ENCODE measurements at regions not wholly inside any gene's neighbourhood (a gene's known extent, or its start where the extent isn't known, plus 50 kb on each side); places are given as distances from the start of the nearest gene placed in this dataset.
A peak's percentile ranks its signal among the peaks of the same experiment; 100 is the strongest.
"Not testable (repeated sequence)": the region's sequence is repeated elsewhere in the genome, so short reads cannot be mapped to it uniquely, and the experiment has no call there.

DNA sequence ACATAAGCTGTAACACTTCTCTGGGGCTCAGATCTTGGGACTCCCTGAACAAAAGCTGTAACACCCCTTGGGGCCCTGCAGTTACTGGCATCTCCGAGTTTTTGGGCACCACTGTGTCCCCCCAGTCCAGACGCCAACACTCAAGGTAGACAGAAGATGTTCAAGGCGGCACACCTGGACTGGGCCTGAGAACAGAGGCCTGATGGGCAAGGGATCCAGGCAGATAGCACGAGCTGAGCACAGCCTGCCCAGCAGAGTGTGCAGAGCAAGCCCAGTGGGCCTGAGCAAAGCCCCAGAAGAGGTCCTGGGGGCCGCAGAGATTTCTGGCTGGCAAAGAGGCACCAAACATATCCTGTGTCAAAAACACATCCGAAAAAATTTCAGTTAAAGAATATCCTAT is 1163.3 kb upstream of the PRR20A start:
- Histone ChIP-seq H3K4me3 (ENCODE audit: low read depth in 1 of 3, low read length in 3 of 3) (peak overlapping the region in 1 of 3 donors; percentile 4), H3K27me3 (ENCODE audit: control insufficient read depth in 4 of 4, insufficient read depth in 4 of 4, low read length in 3 of 4) (no peaks in the 10 kb centered on the region), H3K27ac (ENCODE audit: low read depth in 1 of 2, low read length in 2 of 2) (no peak overlapping the region), H3K36me3 (ENCODE audit: control insufficient read depth in 4 of 4, insufficient read depth in 3 of 4, low read depth in 1 of 4, low read length in 3 of 4) (no peaks in the 10 kb centered on the region), H3K9me3 (ENCODE audit: control insufficient read depth in 4 of 4, low read length in 3 of 4) (peaks cover 7 to 12% (median 8%) of the 10 kb centered on the region in 4 donors), H3K9ac (ENCODE audit: low read depth in 1 of 2, low read length in 2 of 2) (no peak overlapping the region), H3K4me1 (ENCODE audit: control insufficient read depth in 4 of 4, insufficient read depth in 4 of 4, low read length in 3 of 4) (no peaks in the 10 kb centered on the region)
- 79% methylated on average over 6 of the region's 6 CpGs for WGBS
- TF ChIP-seq NR2F2 (IDR thresholded peaks at IDR 0.05): no peak
- no peak for TF ChIP-seq TAF1 (conservative IDR thresholded peaks at IDR 0.05)
- TF ChIP-seq FOXA1 (IDR thresholded peaks at IDR 0.05): no peak
- no peak for TF ChIP-seq FOXA2 (IDR thresholded peaks at IDR 0.05)
- TF ChIP-seq HNF4A (conservative IDR thresholded peaks at IDR 0.05): no peak
- TF ChIP-seq, protein P1, sequence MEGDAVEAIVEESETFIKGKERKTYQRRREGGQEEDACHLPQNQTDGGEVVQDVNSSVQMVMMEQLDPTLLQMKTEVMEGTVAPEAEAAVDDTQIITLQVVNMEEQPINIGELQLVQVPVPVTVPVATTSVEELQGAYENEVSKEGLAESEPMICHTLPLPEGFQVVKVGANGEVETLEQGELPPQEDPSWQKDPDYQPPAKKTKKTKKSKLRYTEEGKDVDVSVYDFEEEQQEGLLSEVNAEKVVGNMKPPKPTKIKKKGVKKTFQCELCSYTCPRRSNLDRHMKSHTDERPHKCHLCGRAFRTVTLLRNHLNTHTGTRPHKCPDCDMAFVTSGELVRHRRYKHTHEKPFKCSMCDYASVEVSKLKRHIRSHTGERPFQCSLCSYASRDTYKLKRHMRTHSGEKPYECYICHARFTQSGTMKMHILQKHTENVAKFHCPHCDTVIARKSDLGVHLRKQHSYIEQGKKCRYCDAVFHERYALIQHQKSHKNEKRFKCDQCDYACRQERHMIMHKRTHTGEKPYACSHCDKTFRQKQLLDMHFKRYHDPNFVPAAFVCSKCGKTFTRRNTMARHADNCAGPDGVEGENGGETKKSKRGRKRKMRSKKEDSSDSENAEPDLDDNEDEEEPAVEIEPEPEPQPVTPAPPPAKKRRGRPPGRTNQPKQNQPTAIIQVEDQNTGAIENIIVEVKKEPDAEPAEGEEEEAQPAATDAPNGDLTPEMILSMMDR (IDR thresholded peaks at IDR 0.05; ENCODE audit: low read depth, low read length, missing input control): no peak
- TF ChIP-seq, protein P2, sequence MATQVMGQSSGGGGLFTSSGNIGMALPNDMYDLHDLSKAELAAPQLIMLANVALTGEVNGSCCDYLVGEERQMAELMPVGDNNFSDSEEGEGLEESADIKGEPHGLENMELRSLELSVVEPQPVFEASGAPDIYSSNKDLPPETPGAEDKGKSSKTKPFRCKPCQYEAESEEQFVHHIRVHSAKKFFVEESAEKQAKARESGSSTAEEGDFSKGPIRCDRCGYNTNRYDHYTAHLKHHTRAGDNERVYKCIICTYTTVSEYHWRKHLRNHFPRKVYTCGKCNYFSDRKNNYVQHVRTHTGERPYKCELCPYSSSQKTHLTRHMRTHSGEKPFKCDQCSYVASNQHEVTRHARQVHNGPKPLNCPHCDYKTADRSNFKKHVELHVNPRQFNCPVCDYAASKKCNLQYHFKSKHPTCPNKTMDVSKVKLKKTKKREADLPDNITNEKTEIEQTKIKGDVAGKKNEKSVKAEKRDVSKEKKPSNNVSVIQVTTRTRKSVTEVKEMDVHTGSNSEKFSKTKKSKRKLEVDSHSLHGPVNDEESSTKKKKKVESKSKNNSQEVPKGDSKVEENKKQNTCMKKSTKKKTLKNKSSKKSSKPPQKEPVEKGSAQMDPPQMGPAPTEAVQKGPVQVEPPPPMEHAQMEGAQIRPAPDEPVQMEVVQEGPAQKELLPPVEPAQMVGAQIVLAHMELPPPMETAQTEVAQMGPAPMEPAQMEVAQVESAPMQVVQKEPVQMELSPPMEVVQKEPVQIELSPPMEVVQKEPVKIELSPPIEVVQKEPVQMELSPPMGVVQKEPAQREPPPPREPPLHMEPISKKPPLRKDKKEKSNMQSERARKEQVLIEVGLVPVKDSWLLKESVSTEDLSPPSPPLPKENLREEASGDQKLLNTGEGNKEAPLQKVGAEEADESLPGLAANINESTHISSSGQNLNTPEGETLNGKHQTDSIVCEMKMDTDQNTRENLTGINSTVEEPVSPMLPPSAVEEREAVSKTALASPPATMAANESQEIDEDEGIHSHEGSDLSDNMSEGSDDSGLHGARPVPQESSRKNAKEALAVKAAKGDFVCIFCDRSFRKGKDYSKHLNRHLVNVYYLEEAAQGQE (IDR thresholded peaks at IDR 0.05): no peak
- TF ChIP-seq SP1 (IDR thresholded peaks at IDR 0.05): no peak
- TF ChIP-seq RXRA (IDR thresholded peaks at IDR 0.05): no peak
- no peak for DNase-seq (ENCODE audit: low spot score)

DNA sequence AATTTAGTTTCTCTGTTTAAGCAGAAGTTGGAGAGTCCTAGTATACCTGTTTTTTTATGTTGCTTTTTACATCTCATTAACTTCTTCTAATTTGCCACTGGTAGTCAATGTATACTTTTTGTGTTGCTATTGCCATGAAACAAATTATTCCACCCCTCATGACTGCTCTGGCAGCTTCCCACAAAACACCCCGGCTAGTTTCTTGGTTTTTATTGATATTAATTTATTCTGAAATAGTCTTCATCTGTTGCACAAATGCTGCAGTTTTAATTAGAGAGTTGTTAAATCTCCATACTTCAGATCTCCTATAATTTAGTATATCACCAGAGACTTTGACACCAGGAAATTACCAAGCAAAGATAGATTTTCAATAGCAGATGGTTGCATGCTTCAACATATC is 1159.3 kb upstream of the PRR20A start:
- Histone ChIP-seq H3K4me1 (ENCODE audit: control insufficient read depth in 4 of 4, insufficient read depth in 4 of 4, low read length in 3 of 4) (no peaks in the 10 kb centered on the region), H3K27ac (ENCODE audit: low read depth in 1 of 2, low read length in 2 of 2) (no peak overlapping the region), H3K36me3 (ENCODE audit: control insufficient read depth in 4 of 4, insufficient read depth in 3 of 4, low read depth in 1 of 4, low read length in 3 of 4) (no peaks in the 10 kb centered on the region), H3K4me3 (ENCODE audit: low read depth in 1 of 3, low read length in 3 of 3) (no peak overlapping the region), H3K9ac (ENCODE audit: low read depth in 1 of 2, low read length in 2 of 2) (no peak overlapping the region), H3K27me3 (ENCODE audit: control insufficient read depth in 4 of 4, insufficient read depth in 4 of 4, low read length in 3 of 4) (no peaks in the 10 kb centered on the region), H3K9me3 (ENCODE audit: control insufficient read depth in 4 of 4, low read length in 3 of 4) (peaks cover 7 to 11% (median 8%) of the 10 kb centered on the region in 4 donors)
- no peak for DNase-seq (ENCODE audit: low spot score)
- TF ChIP-seq RAD21 (IDR thresholded peaks at IDR 0.05): no peak
- TF ChIP-seq YY1 (IDR thresholded peaks at IDR 0.05): no peak
- no peak for TF ChIP-seq NR2F2 (IDR thresholded peaks at IDR 0.05)
- no peak for TF ChIP-seq TAF1 (conservative IDR thresholded peaks at IDR 0.05)
- WGBS: 82% methylated on average over 1 of the region's 1 CpG

DNA sequence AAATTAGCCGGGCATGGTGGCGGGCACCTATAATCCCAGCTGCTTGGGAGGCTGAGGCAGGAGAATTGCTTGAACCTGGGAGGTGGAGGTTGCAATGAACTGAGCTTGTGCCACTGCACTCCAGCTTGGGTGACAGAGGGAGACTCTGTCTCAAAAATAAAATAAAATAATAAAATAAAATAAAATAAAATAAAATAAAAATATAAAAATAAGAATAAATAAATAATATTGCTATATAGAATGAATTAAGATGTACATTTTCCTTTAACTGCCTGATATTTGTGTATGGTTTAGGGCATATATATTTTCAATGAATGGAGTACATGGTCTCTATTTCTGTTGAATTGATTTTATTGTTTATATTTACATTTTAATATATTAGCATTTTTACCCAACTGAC is 1156.7 kb upstream of the PRR20A start:
- not testable (repeated sequence) for DNase-seq (ENCODE audit: low spot score); H3K9me3 ChIP-seq (ENCODE audit: control insufficient read depth in 4 of 4, low read length in 3 of 4); H3K27ac ChIP-seq (ENCODE audit: low read depth in 1 of 2, low read length in 2 of 2); H3K4me3 ChIP-seq (ENCODE audit: low read depth in 1 of 3, low read length in 3 of 3); H3K27me3 ChIP-seq (ENCODE audit: control insufficient read depth in 4 of 4, insufficient read depth in 4 of 4, low read length in 3 of 4); H3K36me3 ChIP-seq (ENCODE audit: control insufficient read depth in 4 of 4, insufficient read depth in 3 of 4, low read depth in 1 of 4, low read length in 3 of 4); H3K4me1 ChIP-seq (ENCODE audit: control insufficient read depth in 4 of 4, insufficient read depth in 4 of 4, low read length in 3 of 4); H3K9ac ChIP-seq (ENCODE audit: low read depth in 1 of 2, low read length in 2 of 2)
- WGBS: 96% methylated on average over 2 of the region's 2 CpGs
